ENCODE measurements at regions not wholly inside any gene's neighbourhood (a gene's known extent, or its start where the extent isn't known, plus 50 kb on each side); places are given as distances from the start of the nearest gene placed in this dataset.

DNA sequence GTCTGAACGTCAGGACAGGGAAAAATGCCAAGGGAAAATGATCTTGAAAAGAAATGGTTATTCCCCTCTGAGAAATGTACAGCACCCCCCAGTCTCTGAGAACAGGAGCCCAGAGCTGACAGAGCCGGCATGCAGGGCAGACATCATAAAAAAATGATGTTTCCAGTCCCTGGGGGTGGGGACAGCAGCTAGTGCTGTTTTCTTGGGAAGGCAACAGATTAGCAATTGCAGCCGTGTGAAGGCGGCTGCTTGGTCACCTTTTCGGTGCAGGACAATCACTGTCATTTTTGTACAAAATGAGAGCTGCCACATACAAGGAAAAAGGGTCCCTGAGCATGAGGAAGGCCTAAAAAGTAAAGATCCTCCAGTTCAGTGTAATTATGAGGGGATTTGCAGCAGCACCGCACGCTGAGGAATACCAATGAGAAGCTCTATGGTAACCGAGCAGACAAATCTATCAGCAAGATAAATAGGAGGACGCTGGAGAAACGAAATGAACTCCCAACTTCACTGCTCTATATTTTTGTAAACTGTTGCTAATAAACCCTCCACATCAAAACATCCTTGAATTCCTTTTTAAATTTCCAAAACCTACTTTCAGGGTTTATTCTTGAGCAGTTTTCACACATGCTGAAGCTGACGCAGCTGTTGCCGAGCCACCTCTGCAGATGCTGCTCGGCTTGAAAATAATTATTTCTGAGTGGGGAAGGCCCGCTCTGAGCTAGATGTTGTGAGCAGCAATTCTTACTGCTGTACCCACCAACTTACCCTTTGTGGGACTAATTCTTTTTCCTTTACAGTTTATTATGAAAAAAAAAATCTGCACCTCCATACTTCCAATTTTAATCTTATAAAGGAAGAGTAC is 98.2 kb upstream of the NEBL start (continued):
- TF ChIP-seq, protein P1, sequence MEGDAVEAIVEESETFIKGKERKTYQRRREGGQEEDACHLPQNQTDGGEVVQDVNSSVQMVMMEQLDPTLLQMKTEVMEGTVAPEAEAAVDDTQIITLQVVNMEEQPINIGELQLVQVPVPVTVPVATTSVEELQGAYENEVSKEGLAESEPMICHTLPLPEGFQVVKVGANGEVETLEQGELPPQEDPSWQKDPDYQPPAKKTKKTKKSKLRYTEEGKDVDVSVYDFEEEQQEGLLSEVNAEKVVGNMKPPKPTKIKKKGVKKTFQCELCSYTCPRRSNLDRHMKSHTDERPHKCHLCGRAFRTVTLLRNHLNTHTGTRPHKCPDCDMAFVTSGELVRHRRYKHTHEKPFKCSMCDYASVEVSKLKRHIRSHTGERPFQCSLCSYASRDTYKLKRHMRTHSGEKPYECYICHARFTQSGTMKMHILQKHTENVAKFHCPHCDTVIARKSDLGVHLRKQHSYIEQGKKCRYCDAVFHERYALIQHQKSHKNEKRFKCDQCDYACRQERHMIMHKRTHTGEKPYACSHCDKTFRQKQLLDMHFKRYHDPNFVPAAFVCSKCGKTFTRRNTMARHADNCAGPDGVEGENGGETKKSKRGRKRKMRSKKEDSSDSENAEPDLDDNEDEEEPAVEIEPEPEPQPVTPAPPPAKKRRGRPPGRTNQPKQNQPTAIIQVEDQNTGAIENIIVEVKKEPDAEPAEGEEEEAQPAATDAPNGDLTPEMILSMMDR (IDR thresholded peaks at IDR 0.05; ENCODE audit: control extremely low read depth in 1 of 3, insufficient read depth in 1 of 3, low read depth in 1 of 3, low read length in 3 of 3) = no peak
- TF ChIP-seq RAD21 (IDR thresholded peaks at IDR 0.05 in 1 of 2, conservative IDR thresholded peaks at IDR 0.05 in 1 of 2; ENCODE audit: low read depth in 2 of 2, low read length in 2 of 2) = no peak
- no peak for TF ChIP-seq NANOG (IDR thresholded peaks at IDR 0.05; ENCODE audit: insufficient read depth, low read depth, low read length, poor library complexity, severe bottlenecking)
- no peak for TF ChIP-seq POLR2A (IDR thresholded peaks at IDR 0.05; ENCODE audit: control extremely low read depth in 1 of 2, low read depth in 2 of 2, low read length in 2 of 2)
- no peak for TF ChIP-seq PHF8 (conservative IDR thresholded peaks at IDR 0.05; ENCODE audit: low read depth, low read length)
- no peak for TF ChIP-seq SIRT6 (IDR thresholded peaks at IDR 0.05; ENCODE audit: low read length)
